ENCODE measurements at regions not wholly inside any gene's neighbourhood (a gene's known extent, or its start where the extent isn't known, plus 50 kb on each side); places are given as distances from the start of the nearest gene placed in this dataset.

DNA sequence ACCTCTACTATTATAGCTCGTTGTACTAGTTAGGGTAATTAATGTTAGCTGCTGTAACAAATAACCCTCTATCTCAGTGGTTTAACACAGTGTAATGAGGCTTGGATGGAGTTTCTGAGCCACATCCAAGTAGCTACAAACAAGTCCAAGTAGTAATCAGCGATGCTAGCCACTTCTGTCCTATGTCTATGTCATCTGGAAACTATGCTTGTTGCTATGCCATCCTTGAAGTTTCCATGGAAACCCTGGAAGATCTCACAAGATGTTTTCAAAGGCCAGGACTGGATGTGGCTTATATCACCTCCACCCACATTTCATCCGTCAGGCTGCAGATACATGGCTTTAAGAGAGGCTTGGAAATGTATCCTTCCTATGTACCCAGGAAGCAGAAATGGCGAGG lies 422.1 kb downstream of the AACS start:
- Histone ChIP-seq H3K9ac (ENCODE audit: low read length) (no peak overlapping the region), H3K4me3 (ENCODE audit: insufficient read depth, low read length, poor library complexity, severe bottlenecking) (no peak overlapping the region), H3K9me3 (ENCODE audit: insufficient read depth, low read length) (peaks cover 16% of the 10 kb centered on the region; the same call in 1 of the 2 replicates), H3K36me3 (ENCODE audit: low read length) (no peaks in the 10 kb centered on the region), H3K79me2 (ENCODE audit: insufficient read depth, low read length) (no peaks in the 10 kb centered on the region), H3K4me2 (ENCODE audit: low read depth, low read length, poor library complexity, severe bottlenecking) (no peak overlapping the region), H3K9me2 (replicated peaks; ENCODE audit: insufficient read depth, low read length) (no peaks in the 10 kb centered on the region), H3K27ac (ENCODE audit: low read depth, low read length) (no peak overlapping the region), H4K20me1 (ENCODE audit: low read depth, low read length) (no peaks in the 10 kb centered on the region), H3F3A (ENCODE audit: insufficient read depth) (no peaks in the 10 kb centered on the region), H3K27me3 (ENCODE audit: low read length) (no peaks in the 10 kb centered on the region), H2AFZ (ENCODE audit: low read depth, low read length, severe bottlenecking) (no peak overlapping the region)
- TF ChIP-seq, protein P1, sequence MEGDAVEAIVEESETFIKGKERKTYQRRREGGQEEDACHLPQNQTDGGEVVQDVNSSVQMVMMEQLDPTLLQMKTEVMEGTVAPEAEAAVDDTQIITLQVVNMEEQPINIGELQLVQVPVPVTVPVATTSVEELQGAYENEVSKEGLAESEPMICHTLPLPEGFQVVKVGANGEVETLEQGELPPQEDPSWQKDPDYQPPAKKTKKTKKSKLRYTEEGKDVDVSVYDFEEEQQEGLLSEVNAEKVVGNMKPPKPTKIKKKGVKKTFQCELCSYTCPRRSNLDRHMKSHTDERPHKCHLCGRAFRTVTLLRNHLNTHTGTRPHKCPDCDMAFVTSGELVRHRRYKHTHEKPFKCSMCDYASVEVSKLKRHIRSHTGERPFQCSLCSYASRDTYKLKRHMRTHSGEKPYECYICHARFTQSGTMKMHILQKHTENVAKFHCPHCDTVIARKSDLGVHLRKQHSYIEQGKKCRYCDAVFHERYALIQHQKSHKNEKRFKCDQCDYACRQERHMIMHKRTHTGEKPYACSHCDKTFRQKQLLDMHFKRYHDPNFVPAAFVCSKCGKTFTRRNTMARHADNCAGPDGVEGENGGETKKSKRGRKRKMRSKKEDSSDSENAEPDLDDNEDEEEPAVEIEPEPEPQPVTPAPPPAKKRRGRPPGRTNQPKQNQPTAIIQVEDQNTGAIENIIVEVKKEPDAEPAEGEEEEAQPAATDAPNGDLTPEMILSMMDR (IDR thresholded peaks at IDR 0.05; ENCODE audit: insufficient read depth, low read length, poor library complexity, severe bottlenecking) = no peak
- TF ChIP-seq EZH2phosphoT487 (conservative IDR thresholded peaks at IDR 0.05; ENCODE audit: low read length) = no peak

DNA sequence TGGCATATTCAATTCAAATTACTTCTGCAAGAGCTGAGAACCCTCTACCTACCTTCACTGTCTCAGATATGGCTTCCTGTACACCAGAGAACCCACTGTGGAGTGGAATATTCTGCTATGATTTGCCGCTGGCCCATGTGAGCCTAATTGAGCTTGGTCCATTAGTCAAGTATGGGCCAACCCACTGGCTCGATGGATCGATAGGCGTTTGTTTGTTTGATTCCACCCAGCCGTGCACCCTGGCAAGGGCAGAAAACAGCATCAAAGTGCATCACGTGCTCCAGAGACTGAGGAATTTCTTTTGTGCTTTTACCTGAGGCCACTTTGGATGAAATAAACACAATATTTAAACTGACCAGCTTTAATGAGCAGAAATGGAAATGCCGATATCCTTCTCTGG lies 426.3 kb downstream of the AACS start:
- no peak overlapping the region for H3K9ac ChIP-seq (ENCODE audit: low read length)
- H3K9me3 ChIP-seq (ENCODE audit: insufficient read depth, low read length) = peaks cover 16% of the 10 kb centered on the region; the same call in 1 of the 2 replicates
- no peaks in the 10 kb centered on the region for H3K9me2 ChIP-seq (replicated peaks; ENCODE audit: insufficient read depth, low read length)
- H3K27ac ChIP-seq (ENCODE audit: low read depth, low read length) = no peak overlapping the region
- H3K79me2 ChIP-seq (ENCODE audit: insufficient read depth, low read length) = no peaks in the 10 kb centered on the region
- H3K36me3 ChIP-seq (ENCODE audit: low read length) = no peaks in the 10 kb centered on the region
- no peaks in the 10 kb centered on the region for H3F3A ChIP-seq (ENCODE audit: insufficient read depth)
- no peaks in the 10 kb centered on the region for H4K20me1 ChIP-seq (ENCODE audit: low read depth, low read length)
- no peak overlapping the region for H2AFZ ChIP-seq (ENCODE audit: low read depth, low read length, severe bottlenecking)
- H3K27me3 ChIP-seq (ENCODE audit: low read length) = no peaks in the 10 kb centered on the region
- no peak for TF ChIP-seq EZH2phosphoT487 (conservative IDR thresholded peaks at IDR 0.05; ENCODE audit: low read length)
- TF ChIP-seq, protein P1 (IDR thresholded peaks at IDR 0.05; ENCODE audit: insufficient read depth, low read length, poor library complexity, severe bottlenecking) = no peak
- H3K4me3 ChIP-seq (ENCODE audit: insufficient read depth, low read length, poor library complexity, severe bottlenecking) = no peak overlapping the region
- no peak overlapping the region for H3K4me2 ChIP-seq (ENCODE audit: low read depth, low read length, poor library complexity, severe bottlenecking)

DNA sequence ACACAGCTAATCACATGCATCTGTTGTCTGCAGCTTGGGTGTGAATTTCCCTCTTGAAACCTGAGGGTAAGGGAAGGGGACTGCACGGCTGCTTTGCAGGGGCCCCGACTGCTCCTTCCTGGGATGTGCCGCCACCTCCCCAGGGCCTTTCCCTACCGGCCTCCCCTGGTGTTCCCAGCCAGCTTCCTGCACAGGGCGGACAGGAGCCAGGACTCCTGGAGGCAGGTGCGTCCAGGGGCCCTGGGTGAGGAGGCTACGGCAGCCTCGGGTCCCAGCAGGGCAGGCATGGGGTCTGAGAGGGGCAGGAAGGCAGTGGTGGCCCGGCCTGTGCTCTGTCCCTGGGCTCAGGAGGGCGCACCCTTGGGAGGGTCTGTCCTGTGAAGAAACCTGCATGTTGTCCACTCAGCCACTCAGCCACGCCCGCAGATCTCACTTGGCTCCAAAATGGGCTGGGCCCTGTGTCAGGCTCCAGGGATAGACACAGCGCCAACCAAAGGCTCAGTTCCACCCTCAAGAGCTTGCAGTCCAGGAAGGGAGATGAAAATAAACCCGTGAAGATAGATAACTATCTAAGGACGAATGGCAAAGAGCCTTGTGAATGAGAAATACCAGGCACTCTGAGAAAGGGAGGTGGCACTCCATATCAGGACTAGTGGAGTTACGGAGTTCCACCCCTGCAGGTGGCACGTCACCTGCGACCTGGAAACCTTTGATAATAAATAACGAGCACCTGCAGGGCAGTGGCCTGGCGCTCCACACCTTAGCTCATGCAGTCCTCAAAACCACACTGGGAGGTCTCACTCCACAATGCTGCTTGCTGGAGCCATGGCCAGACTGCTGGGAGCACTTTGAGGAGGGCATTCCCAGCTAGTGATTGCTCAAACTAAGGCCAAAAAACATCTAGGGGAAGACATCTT lies 427.4 kb downstream of the AACS start:
- Histone ChIP-seq H3K9me2 (replicated peaks; ENCODE audit: insufficient read depth, low read length) (no peaks in the 10 kb centered on the region), H3K9ac (ENCODE audit: low read length) (no peak overlapping the region), H3K4me3 (ENCODE audit: insufficient read depth, low read length, poor library complexity, severe bottlenecking) (no peak overlapping the region), H3K36me3 (ENCODE audit: low read length) (no peaks in the 10 kb centered on the region), H4K20me1 (ENCODE audit: low read depth, low read length) (no peaks in the 10 kb centered on the region), H3K9me3 (ENCODE audit: insufficient read depth, low read length) (peaks cover 10% of the 10 kb centered on the region; the same call in 1 of the 2 replicates), H3F3A (ENCODE audit: insufficient read depth) (no peaks in the 10 kb centered on the region), H3K27ac (ENCODE audit: low read depth, low read length) (no peak overlapping the region), H2AFZ (ENCODE audit: low read depth, low read length, severe bottlenecking) (no peak overlapping the region), H3K4me2 (ENCODE audit: low read depth, low read length, poor library complexity, severe bottlenecking) (no peak overlapping the region), H3K27me3 (ENCODE audit: low read length) (no peaks in the 10 kb centered on the region), H3K79me2 (ENCODE audit: insufficient read depth, low read length) (no peaks in the 10 kb centered on the region)
- TF ChIP-seq, protein P1 (IDR thresholded peaks at IDR 0.05; ENCODE audit: insufficient read depth, low read length, poor library complexity, severe bottlenecking) = no peak
